GM18519 (cell line): ENCODE measurements at regions not wholly inside any gene's neighbourhood (a gene's known extent, or its start where the extent isn't known, plus 50 kb on each side); places are given as distances from the start of the nearest gene placed in this dataset.
"Not testable (repeated sequence)": the region's sequence is repeated elsewhere in the genome, so short reads cannot be mapped to it uniquely, and the experiment has no call there.

ENCODE experiments used
- ATAC-seq: cut with Tn5 transposase; IDR thresholded peaks from one replicate; pipeline ENCODE4 v1.9.1; 2021; ENCODE audit warnings: mild to moderate bottlenecking, moderate library complexity; ENCODE audit not compliant: unreplicated experiment, low FRiP score

DNA sequence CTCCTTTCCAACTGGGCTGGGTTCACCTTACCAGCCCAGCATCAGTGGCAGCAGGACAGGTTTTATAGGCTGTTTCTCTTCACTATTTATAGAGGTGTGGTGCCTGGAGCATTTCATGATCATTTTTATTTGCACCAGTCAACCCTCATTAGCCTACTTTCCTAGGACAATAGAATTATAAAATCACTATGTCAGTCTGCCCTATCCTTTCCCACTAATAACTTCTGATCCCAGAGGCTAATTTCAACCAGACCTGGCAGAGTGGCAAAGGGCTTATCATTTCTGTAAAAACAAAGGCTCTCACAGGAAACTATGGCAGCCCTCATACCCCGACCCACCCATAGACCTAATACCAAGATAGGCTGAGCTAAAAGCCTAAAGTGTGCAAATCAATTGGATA is 243.5 kb upstream of the TMEFF2 start:
- no peak for ATAC-seq

GRCh38 chr2:192437653-192438052 is 242.9 kb upstream of the TMEFF2 start:
- no peak for ATAC-seq

DNA sequence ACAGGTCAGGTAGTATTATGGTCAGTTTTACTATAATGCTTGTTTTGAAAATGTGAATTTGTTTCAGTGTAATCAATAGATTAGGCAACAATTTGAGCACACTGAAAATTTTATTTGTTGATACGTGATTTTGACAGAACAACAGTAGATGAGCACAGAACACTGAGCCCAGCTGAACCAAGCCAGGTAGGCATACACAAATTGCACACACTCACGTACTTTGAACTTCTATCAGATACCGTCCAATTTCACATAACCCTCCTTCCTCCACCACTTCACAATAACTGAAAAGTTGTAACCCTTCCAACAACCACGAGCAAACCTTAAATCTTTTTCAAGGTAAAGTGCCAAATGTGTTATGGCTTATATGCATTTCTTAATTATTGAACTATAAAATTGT is 229.5 kb upstream of the TMEFF2 start:
- no peak for ATAC-seq

DNA sequence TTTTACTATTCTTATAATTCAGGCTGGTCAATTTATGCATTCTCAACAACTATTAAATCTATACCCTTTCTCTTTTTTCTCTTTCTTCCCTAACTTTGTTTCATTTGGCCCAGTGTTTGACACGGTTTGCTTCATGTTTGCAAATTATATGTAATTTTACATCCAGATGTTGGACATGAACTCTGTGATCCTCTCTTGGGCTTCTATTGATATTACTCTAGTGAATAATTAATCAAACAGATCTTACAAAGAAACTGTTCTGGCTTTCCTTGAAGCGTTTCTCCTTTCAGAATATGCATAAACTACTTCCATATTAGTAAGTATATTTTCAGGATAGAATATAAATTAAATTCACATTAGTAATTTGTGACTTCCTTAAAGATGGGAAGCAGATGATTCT is 225.1 kb upstream of the TMEFF2 start:
- ATAC-seq = no peak

DNA sequence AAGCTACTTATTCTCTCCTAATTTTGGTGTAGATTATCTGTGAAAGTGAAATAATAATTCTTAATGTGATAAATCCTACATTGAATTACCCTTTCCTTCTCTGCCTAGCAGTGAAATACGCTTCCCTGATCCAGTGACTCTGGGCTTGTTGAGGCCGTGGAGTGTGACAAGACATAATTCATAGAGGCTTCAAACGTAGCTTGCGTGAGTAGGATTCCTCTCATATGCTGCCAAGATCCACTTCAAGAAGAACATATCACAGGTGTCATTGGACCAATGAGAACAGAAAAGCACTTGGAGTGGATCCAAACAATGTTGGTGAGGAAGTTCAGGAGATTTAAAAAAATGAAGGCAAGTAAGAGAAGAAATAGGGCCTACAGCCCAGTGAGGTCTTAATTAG is 221.3 kb upstream of the TMEFF2 start:
- no peak for ATAC-seq

- no peak for ATAC-seq
Observed at GRCh38 chr2:192414794-192415193, 220.1 kb upstream of the TMEFF2 start.

DNA sequence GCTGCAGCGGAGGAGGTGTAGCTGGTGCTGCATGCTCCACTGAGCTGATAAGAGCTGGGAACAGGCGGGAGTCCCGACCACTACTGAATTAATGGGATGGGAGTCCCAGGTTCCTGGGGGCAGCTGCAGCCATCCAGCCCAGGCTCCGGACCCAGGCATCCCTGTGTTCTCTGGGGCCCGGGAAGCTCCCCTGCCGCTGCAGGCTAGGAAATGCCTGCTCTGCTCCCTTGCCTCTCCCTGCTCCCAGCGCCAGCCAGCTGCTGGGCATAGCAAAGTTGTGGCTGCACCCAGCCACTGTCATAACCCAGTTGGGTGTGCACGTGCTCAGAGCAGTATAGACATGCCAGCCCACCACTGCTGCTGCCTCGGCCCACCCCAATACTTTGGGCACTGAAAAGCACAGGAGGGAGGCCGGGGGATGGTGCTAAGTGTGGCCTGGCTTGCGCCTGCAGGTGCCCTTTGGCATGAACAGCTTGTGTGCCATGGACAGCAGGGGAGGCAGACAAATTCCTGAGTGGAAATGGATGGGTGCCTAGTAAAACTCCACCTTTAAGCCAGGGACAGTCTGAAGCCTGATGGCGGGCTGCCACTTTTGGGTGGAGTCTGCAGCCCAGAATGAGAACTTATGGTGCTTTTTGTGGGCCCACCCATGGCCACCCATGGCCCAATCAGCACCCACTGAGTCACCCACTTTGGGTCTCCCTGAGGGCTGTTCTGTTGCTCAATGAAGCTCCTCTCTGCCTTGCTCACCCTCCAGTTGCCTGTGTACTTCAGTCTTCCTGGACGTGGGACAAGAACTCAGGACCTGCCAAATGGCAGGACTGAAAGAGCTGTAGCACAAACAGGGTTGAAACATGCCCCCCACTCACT is 219.3 kb upstream of the TMEFF2 start:
- no peak for ATAC-seq

- ATAC-seq = not testable (repeated sequence)
Observed at GRCh38 chr2:192412866-192413265, 218.1 kb upstream of the TMEFF2 start.

GRCh38 chr2:192412394-192412793 is 217.7 kb upstream of the TMEFF2 start:
- no peak for ATAC-seq

GRCh38 chr2:192411755-192412154 is 217.0 kb upstream of the TMEFF2 start:
- ATAC-seq = no peak

DNA sequence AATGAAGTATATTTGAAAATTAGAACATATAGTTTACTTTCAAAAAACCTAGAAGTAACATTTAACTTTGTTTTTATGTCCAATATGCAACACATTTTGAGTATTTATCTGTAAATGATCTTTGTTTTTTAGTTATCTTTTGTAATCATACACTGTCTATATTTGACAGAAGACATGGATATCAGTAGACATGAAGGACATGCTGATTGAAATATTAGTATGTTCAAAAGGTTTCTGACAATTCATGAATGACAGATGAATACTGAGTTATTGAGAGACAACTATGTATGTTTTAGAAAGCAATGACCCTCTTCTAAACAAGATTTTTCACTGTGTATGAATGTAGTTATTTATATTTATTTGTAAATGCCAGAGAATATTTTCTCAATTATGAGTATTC is 215.6 kb upstream of the TMEFF2 start:
- ATAC-seq = no peak

DNA sequence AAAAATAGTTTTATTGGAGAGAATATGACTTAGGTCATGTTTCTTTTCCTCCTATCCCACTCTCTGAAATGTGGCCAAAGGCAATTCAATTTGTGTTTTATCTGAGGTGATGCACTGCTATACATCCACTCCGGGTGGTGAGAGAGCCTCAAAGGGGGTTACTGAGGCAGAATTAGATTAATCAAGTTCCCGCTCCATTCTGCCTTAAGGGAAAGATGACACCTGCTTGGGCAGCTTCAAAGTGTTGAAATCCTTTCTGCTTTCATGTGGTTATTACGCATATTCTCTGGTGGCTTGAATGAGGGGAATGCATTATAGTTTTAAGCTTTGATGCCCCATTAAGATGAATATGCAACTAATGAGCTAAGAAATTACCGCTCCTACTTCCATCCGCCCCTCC is 213.0 kb upstream of the TMEFF2 start:
- no peak for ATAC-seq

DNA sequence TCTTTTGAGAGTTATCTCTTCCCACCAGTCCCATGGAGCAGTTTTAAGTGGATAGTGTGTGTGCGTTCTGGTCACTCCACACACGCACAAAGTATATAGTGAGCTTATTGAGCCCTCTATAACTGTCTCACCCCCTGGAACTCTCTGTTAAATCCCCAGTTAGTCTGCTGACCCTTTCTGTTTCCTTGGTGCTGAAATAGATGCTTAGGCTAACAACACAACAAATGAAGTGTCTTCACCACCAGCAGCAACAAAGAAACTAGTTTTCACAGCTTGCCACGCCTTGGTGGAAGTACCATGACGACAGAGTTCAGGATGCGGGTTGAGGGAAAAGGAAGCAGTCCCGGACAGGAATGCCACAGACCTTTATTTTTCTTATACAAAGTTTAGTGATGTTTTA is 203.5 kb upstream of the TMEFF2 start:
- no peak for ATAC-seq

- no peak for ATAC-seq
Observed at GRCh38 chr2:192394605-192395004, 199.9 kb upstream of the TMEFF2 start.

DNA sequence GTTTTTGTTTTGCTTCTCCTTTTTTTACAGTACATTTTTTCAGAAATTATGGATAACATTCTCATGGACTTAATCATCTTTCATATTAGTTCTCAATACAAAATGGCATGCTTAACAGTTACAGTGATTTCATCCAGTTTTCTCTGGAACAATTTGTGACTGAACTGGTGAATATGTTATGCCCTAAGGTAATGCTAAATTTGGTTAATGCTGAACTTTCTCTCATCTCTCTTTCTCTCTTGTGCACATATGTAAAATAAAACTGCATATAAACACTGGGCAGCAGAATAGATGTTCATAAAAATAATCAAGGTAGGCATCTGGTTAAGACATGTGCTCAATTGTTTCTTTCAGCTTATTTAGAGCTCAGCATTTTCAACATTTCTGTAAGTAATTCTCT is 196.3 kb upstream of the TMEFF2 start:
- no peak for ATAC-seq

- ATAC-seq = no peak
Observed at GRCh38 chr2:192390401-192390800, 195.7 kb upstream of the TMEFF2 start.

- not testable (repeated sequence) for ATAC-seq
Observed at GRCh38 chr2:192384191-192384590, 189.5 kb upstream of the TMEFF2 start.

DNA sequence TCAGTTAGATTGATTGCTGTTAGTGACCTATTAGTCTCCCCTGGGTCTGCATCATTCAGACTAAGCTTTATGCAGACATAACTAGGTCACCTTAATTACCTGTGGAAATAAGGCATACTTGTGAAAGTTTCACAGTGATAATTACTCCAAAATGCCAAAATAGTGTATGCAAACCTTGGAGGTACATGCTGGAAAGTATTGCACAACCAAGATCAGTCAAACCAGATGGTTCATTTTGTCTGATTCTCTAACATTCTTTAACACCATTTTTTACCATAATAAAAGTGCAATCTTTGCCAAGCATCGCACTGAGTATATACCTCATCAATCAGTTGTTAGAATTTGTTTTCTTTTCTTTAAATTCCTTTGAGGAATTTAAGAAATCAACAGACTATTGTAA is 186.3 kb upstream of the TMEFF2 start:
- ATAC-seq = no peak

- no peak for ATAC-seq
Observed at GRCh38 chr2:192379736-192380135, 185.0 kb upstream of the TMEFF2 start.

DNA sequence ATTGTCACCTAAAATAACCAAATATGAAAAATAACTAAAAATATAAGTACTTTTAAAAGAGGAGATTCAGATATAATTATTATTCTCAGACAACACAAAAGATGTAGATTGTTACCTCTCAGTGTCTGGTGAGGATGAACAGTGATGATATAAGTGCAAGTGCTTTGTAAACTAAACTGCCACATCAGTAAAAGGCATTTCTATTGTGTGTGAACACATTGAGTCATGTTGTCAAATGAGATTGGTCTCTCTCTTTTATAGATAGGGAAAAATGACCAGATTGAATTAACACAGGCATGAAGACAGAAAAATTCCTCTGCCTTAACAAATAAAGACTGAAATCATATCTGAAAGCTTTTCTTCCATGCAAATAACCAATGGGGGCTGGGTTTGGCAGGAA is 182.4 kb upstream of the TMEFF2 start:
- ATAC-seq = no peak

GRCh38 chr2:192373754-192374153 is 179.0 kb upstream of the TMEFF2 start:
- no peak for ATAC-seq

- no peak for ATAC-seq
Observed at GRCh38 chr2:192373221-192373620, 178.5 kb upstream of the TMEFF2 start.

DNA sequence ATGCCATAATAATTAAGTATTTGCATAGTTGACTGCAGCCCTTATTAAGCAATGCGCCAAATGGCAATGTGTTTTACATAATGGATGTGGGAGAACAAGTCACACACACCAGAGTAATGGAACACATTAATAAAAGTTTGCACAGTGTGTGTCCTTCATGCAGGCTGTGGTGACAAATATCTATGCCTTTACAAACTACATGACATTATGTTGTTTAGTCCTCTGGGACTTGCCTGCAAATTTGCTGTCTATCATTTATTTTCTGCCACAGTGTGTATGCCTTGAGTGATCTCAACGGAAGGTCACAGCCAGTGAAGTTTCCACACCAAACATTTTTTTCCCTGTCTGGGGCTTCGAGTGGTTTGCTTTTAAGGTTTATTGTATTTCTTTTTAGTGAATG is 175.2 kb upstream of the TMEFF2 start:
- ATAC-seq = no peak
